ENCODE measurements at regions not wholly inside any gene's neighbourhood (a gene's known extent, or its start where the extent isn't known, plus 50 kb on each side); places are given as distances from the start of the nearest gene placed in this dataset.

GRCh38 chr4:111610681-111611080 lies 534.6 kb upstream of the FAM241A start:
- Histone ChIP-seq H3K36me3 (ENCODE audit: insufficient read depth, low read length) (no peaks in the 10 kb centered on the region), H3K9me3 (ENCODE audit: insufficient read depth, low read length, severe bottlenecking) (no peaks in the 10 kb centered on the region), H3K79me2 (ENCODE audit: insufficient read depth, low read length) (no peaks in the 10 kb centered on the region), H3K4me2 (ENCODE audit: insufficient read depth, low read length) (no peak overlapping the region), H3K27me3 (ENCODE audit: insufficient read depth, low read length, poor library complexity) (no peaks in the 10 kb centered on the region), H3K9ac (ENCODE audit: low read depth, low read length) (no peak overlapping the region), H2AFZ (ENCODE audit: low read depth, low read length) (no peak overlapping the region), H4K20me1 (ENCODE audit: insufficient read depth, low read length) (no peaks in the 10 kb centered on the region), H3K4me1 (ENCODE audit: insufficient read depth, low read length) (no peaks in the 10 kb centered on the region), H3K4me3 (ENCODE audit: low read depth in 1 of 2, low read length in 2 of 2) (no peak overlapping the region), H3K27ac (ENCODE audit: low read length) (no peak overlapping the region)
- TF ChIP-seq, protein P1, sequence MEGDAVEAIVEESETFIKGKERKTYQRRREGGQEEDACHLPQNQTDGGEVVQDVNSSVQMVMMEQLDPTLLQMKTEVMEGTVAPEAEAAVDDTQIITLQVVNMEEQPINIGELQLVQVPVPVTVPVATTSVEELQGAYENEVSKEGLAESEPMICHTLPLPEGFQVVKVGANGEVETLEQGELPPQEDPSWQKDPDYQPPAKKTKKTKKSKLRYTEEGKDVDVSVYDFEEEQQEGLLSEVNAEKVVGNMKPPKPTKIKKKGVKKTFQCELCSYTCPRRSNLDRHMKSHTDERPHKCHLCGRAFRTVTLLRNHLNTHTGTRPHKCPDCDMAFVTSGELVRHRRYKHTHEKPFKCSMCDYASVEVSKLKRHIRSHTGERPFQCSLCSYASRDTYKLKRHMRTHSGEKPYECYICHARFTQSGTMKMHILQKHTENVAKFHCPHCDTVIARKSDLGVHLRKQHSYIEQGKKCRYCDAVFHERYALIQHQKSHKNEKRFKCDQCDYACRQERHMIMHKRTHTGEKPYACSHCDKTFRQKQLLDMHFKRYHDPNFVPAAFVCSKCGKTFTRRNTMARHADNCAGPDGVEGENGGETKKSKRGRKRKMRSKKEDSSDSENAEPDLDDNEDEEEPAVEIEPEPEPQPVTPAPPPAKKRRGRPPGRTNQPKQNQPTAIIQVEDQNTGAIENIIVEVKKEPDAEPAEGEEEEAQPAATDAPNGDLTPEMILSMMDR (IDR thresholded peaks at IDR 0.05; ENCODE audit: borderline replicate concordance, extremely low read depth, low read length, poor library complexity, severe bottlenecking): no peak
- TF ChIP-seq EZH2 (IDR thresholded peaks at IDR 0.05; ENCODE audit: borderline replicate concordance, low read depth, low read length, severe bottlenecking): no peak
- DNase-seq (no peak), ATAC-seq (ENCODE audit: insufficient read depth, low read depth) (no peak)

DNA sequence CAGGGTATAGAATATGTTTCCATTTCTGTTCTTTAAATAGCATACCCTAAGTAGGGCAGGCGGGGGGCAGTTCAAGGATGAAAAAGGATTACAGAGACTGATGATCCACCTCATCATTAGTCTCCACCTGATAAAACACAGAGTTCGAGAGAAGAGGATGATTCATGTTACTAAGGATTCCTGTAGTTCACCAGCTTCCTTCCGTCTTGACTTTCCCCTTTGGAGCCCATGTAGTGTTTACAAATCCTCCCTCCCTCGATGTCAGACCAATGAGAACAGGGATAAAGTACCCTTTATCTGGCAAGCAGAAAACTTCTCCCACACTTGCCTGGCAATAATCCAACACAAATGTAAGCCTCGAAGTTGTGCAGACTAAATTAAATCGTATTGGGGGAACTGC lies 526.3 kb upstream of the FAM241A start:
- no peak overlapping the region for H2AFZ ChIP-seq (ENCODE audit: low read depth, low read length)
- no peak overlapping the region for H3K4me2 ChIP-seq (ENCODE audit: insufficient read depth, low read length)

DNA sequence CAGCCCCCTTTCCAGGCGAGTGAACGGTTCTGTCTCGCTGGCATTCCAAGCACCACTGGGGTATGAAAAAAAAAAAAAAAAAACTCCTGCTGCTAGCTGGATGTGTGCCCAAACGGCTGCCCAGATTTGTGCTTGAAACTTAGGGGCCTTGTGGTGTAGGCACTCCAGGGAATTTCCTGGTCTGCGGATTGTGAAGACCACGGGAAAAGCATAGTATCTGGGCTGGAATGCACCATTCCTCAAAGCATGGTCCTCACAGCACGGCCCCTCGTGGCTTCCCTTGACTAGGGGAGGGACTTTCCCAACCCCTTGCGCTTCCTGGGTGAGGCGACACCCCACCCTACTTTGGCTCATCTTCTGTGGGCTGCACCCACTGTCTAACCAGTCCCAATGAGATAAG lies 516.8 kb upstream of the FAM241A start:
- Histone ChIP-seq H3K9me3 (ENCODE audit: insufficient read depth, low read length, severe bottlenecking) (no peaks in the 10 kb centered on the region), H3K27me3 (ENCODE audit: insufficient read depth, low read length, poor library complexity) (no peaks in the 10 kb centered on the region), H3K4me3 (ENCODE audit: low read depth in 1 of 2, low read length in 2 of 2) (no peak overlapping the region), H2AFZ (ENCODE audit: low read depth, low read length) (no peak overlapping the region), H3K79me2 (ENCODE audit: insufficient read depth, low read length) (no peaks in the 10 kb centered on the region), H3K36me3 (ENCODE audit: insufficient read depth, low read length) (no peaks in the 10 kb centered on the region), H4K20me1 (ENCODE audit: insufficient read depth, low read length) (no peaks in the 10 kb centered on the region), H3K9ac (ENCODE audit: low read depth, low read length) (no peak overlapping the region), H3K4me1 (ENCODE audit: insufficient read depth, low read length) (no peaks in the 10 kb centered on the region), H3K27ac (ENCODE audit: low read length) (no peak overlapping the region), H3K4me2 (ENCODE audit: insufficient read depth, low read length) (no peak overlapping the region)
- TF ChIP-seq EZH2 (IDR thresholded peaks at IDR 0.05; ENCODE audit: borderline replicate concordance, low read depth, low read length, severe bottlenecking): no peak
- TF ChIP-seq, protein P1 (IDR thresholded peaks at IDR 0.05; ENCODE audit: borderline replicate concordance, extremely low read depth, low read length, poor library complexity, severe bottlenecking): no peak
- DNase-seq (no peak), ATAC-seq (ENCODE audit: insufficient read depth, low read depth) (no peak)

More for the DNA sequence above, 526.3 kb upstream of the FAM241A start:
- Histone ChIP-seq H3K4me3 (ENCODE audit: low read depth in 1 of 2, low read length in 2 of 2) (no peak overlapping the region), H3K79me2 (ENCODE audit: insufficient read depth, low read length) (no peaks in the 10 kb centered on the region), H3K9me3 (ENCODE audit: insufficient read depth, low read length, severe bottlenecking) (no peaks in the 10 kb centered on the region), H3K9ac (ENCODE audit: low read depth, low read length) (no peak overlapping the region), H4K20me1 (ENCODE audit: insufficient read depth, low read length) (no peaks in the 10 kb centered on the region), H3K27ac (ENCODE audit: low read length) (no peak overlapping the region), H3K36me3 (ENCODE audit: insufficient read depth, low read length) (no peaks in the 10 kb centered on the region), H3K27me3 (ENCODE audit: insufficient read depth, low read length, poor library complexity) (no peaks in the 10 kb centered on the region), H3K4me1 (ENCODE audit: insufficient read depth, low read length) (no peaks in the 10 kb centered on the region)
- no peak for DNase-seq
- no peak for ATAC-seq (ENCODE audit: insufficient read depth, low read depth)
- TF ChIP-seq, protein P1 (IDR thresholded peaks at IDR 0.05; ENCODE audit: borderline replicate concordance, extremely low read depth, low read length, poor library complexity, severe bottlenecking): no peak
- TF ChIP-seq EZH2 (IDR thresholded peaks at IDR 0.05; ENCODE audit: borderline replicate concordance, low read depth, low read length, severe bottlenecking): no peak

DNA sequence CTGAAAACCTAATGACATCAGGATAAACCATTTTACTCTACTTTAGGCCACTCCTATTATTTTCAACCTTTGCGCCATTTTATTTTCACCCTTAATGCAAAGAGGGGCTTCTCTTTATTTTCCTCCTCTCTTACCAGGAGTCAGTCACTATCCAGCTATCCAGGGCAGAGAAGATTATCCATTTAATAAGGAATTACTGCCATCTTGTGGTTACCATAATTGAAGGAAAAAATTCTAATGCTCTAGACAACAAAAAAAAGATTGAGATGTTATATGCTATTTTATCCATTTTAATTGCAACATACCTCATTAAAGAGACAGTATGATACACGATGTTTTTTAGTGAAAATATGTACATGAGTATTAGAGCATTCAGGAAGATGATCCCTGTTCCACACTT lies 514.5 kb upstream of the FAM241A start:
- Histone ChIP-seq H3K27me3 (ENCODE audit: insufficient read depth, low read length, poor library complexity) (no peaks in the 10 kb centered on the region), H2AFZ (ENCODE audit: low read depth, low read length) (no peak overlapping the region), H3K4me1 (ENCODE audit: insufficient read depth, low read length) (no peaks in the 10 kb centered on the region), H3K9me3 (ENCODE audit: insufficient read depth, low read length, severe bottlenecking) (no peaks in the 10 kb centered on the region), H3K4me3 (ENCODE audit: low read depth in 1 of 2, low read length in 2 of 2) (no peak overlapping the region), H3K79me2 (ENCODE audit: insufficient read depth, low read length) (no peaks in the 10 kb centered on the region), H3K36me3 (ENCODE audit: insufficient read depth, low read length) (no peaks in the 10 kb centered on the region), H3K27ac (ENCODE audit: low read length) (no peak overlapping the region), H3K9ac (ENCODE audit: low read depth, low read length) (no peak overlapping the region), H4K20me1 (ENCODE audit: insufficient read depth, low read length) (no peaks in the 10 kb centered on the region), H3K4me2 (ENCODE audit: insufficient read depth, low read length) (no peak overlapping the region)
- no peak for ATAC-seq (ENCODE audit: insufficient read depth, low read depth)
- TF ChIP-seq, protein P1 (IDR thresholded peaks at IDR 0.05; ENCODE audit: borderline replicate concordance, extremely low read depth, low read length, poor library complexity, severe bottlenecking): peak; percentile 41
- no peak for TF ChIP-seq EZH2 (IDR thresholded peaks at IDR 0.05; ENCODE audit: borderline replicate concordance, low read depth, low read length, severe bottlenecking)
- no peak for DNase-seq

Measured in DND-41 (cell line).